Ishikawa (cell line): ENCODE measurements at regions not wholly inside any gene's neighbourhood (a gene's known extent, or its start where the extent isn't known, plus 50 kb on each side); places are given as distances from the start of the nearest gene placed in this dataset.

Experiments
- CEBPB ChIP-seq: IDR thresholded peaks from 2 replicates; pipeline ENCODE4 v1.6.1; 2012
- CREB1 ChIP-seq: IDR thresholded peaks from 2 replicates; pipeline ENCODE4 v1.6.1; 2012; ENCODE audit warnings: low read depth
- EGR1 ChIP-seq: IDR thresholded peaks from 2 replicates; pipeline ENCODE4 v1.6.1; 2012
- EP300 ChIP-seq: IDR thresholded peaks from 2 replicates; pipeline ENCODE4 v1.6.1; 2012; ENCODE audit warnings: borderline replicate concordance
- FOXM1 ChIP-seq: IDR thresholded peaks from 2 replicates; pipeline ENCODE4 v1.6.1; 2012; ENCODE audit warnings: low read depth, borderline replicate concordance
- NFIC ChIP-seq: IDR thresholded peaks from 2 replicates; pipeline ENCODE4 v1.6.1; 2012
- RAD21 ChIP-seq: IDR thresholded peaks from 2 replicates; pipeline ENCODE4 v1.6.1; 2012; ENCODE audit warnings: low read depth
- TAF1 ChIP-seq: IDR thresholded peaks from 2 replicates; pipeline ENCODE4 v1.6.1; 2012; ENCODE audit warnings: low read depth, mild to moderate bottlenecking
- TCF12 ChIP-seq: IDR thresholded peaks from 2 replicates; pipeline ENCODE4 v1.6.1; 2012; ENCODE audit warnings: low read depth
- TEAD4 ChIP-seq: IDR thresholded peaks from 2 replicates; pipeline ENCODE4 v1.6.1; 2012
- YY1 ChIP-seq: IDR thresholded peaks from 2 replicates; pipeline ENCODE4 v1.6.1; 2012; ENCODE audit warnings: low read depth
- ZBTB7A ChIP-seq: IDR thresholded peaks from 2 replicates; pipeline ENCODE4 v1.6.1; 2012; ENCODE audit warnings: low read depth
- TF ChIP-seq, protein P1 (sequence below): IDR thresholded peaks from 2 replicates; pipeline ENCODE4 v1.6.1; 2012
- TF ChIP-seq, protein P2 (sequence below): IDR thresholded peaks from 2 replicates; pipeline ENCODE4 v1.6.1; 2012; ENCODE audit warnings: low read depth, mild to moderate bottlenecking
- TF ChIP-seq, protein P3 (sequence below): IDR thresholded peaks from 2 replicates; pipeline ENCODE4 v1.6.1; 2012

DNA sequence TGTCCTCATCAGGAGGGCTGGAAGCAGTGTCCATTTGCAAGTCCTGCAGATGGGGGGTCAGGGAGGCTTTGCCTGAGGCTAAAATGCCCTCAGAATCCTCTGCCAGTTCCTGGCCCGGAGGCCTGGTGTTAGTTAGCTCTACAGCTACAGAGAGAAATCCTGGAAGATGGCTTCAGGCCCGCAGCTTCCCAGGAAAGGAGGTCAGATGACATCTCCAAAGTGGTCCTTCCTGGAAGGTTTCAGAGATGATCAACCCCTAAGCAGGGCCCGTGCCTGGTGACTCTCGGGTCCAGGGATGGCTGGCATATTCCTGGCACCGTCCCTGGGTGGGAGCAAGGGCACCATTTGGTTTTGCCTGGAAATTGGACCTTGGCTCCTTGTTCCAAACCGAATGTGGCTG lies 959.1 kb downstream of the BRD1 start:
- no peak for TF ChIP-seq FOXM1
- no peak for TF ChIP-seq NFIC
- no peak for TF ChIP-seq RAD21
- TF ChIP-seq, protein P1, sequence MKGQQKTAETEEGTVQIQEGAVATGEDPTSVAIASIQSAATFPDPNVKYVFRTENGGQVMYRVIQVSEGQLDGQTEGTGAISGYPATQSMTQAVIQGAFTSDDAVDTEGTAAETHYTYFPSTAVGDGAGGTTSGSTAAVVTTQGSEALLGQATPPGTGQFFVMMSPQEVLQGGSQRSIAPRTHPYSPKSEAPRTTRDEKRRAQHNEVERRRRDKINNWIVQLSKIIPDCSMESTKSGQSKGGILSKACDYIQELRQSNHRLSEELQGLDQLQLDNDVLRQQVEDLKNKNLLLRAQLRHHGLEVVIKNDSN: no peak
- TF ChIP-seq TCF12: no peak
- TF ChIP-seq CEBPB: no peak
- TF ChIP-seq ZBTB7A: no peak
- TF ChIP-seq, protein P2, sequence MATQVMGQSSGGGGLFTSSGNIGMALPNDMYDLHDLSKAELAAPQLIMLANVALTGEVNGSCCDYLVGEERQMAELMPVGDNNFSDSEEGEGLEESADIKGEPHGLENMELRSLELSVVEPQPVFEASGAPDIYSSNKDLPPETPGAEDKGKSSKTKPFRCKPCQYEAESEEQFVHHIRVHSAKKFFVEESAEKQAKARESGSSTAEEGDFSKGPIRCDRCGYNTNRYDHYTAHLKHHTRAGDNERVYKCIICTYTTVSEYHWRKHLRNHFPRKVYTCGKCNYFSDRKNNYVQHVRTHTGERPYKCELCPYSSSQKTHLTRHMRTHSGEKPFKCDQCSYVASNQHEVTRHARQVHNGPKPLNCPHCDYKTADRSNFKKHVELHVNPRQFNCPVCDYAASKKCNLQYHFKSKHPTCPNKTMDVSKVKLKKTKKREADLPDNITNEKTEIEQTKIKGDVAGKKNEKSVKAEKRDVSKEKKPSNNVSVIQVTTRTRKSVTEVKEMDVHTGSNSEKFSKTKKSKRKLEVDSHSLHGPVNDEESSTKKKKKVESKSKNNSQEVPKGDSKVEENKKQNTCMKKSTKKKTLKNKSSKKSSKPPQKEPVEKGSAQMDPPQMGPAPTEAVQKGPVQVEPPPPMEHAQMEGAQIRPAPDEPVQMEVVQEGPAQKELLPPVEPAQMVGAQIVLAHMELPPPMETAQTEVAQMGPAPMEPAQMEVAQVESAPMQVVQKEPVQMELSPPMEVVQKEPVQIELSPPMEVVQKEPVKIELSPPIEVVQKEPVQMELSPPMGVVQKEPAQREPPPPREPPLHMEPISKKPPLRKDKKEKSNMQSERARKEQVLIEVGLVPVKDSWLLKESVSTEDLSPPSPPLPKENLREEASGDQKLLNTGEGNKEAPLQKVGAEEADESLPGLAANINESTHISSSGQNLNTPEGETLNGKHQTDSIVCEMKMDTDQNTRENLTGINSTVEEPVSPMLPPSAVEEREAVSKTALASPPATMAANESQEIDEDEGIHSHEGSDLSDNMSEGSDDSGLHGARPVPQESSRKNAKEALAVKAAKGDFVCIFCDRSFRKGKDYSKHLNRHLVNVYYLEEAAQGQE: no peak
- no peak for TF ChIP-seq EGR1
- TF ChIP-seq CREB1: no peak
- no peak for TF ChIP-seq TEAD4
- no peak for TF ChIP-seq YY1
- no peak for TF ChIP-seq TAF1
- TF ChIP-seq EP300: no peak
- TF ChIP-seq, protein P3, sequence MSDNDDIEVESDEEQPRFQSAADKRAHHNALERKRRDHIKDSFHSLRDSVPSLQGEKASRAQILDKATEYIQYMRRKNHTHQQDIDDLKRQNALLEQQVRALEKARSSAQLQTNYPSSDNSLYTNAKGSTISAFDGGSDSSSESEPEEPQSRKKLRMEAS: no peak

DNA sequence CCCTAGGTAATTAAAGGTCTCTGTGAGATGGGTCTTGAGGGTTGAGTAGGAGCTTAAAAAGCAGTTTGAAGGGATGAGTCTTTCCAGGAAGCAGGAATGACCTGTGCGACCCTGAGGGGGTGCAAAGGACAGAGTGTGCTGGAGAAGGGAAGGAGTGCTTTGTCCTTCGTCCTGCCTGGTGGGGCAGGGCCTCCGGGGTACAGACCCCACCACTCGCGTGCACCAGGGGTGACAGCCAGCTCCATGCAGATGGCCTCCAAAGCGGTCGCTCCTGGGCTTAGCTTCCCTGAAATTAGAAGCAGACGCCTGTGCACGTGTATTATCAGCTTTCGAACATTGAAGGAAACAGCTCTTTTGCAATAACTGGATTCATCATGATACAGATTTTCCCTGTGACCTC lies 959.8 kb downstream of the BRD1 start:
- TF ChIP-seq EGR1 (no peak), RAD21 (no peak), NFIC (no peak), TEAD4 (no peak), ZBTB7A (no peak), CREB1 (no peak), FOXM1 (no peak), TAF1 (no peak), YY1 (no peak)
- TF ChIP-seq, protein P1: no peak
- TF ChIP-seq, protein P2: no peak
- TF ChIP-seq, protein P3: no peak

DNA sequence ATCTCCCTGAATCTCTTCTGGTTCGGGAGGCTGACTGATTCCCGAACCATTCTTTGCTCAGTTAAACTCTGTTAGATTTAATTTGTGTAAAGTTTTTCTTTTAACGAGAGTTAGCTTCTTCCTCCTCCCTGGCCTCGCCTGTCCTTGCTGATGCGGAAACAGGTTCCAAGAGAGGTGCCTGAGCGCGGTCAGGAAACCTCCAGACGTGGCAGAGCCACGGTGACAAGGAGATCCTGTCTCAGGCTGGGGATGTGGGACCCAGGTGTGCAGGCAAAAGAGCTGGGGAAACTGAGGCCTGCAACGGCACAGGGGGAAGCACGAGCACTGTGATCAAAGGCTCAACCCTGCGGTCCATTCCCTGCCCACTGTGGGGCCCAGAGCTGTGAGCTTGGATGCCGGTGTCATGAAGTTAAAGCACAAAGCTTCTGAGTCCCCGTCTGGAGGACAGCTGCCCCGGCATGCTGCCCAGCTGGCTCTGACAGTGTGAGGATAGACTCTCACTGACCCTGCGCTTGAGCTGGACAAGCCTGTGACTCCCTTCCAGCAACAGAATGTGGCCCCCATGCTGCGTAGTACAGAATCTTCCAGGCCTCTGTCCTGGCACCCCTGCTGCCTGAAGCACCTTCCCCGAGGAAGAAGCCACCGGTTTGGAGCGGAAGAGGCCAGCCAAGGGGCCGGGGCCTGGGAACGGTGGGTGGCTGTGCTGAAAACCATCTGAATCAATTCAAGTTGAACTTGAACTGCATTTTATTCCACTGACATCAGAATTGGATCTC lies 960.6 kb downstream of the BRD1 start:
- no peak for TF ChIP-seq NFIC
- TF ChIP-seq EGR1: no peak
- TF ChIP-seq TAF1: no peak
- TF ChIP-seq CREB1: no peak
- no peak for TF ChIP-seq TEAD4
- TF ChIP-seq EP300: no peak
- TF ChIP-seq CEBPB: no peak
- TF ChIP-seq, protein P1: no peak
- no peak for TF ChIP-seq ZBTB7A
- TF ChIP-seq RAD21: no peak
- no peak for TF ChIP-seq FOXM1
- TF ChIP-seq YY1: no peak
- no peak for TF ChIP-seq TCF12
- TF ChIP-seq, protein P2: no peak
- TF ChIP-seq, protein P3: no peak
